Neural progenitor cell (in vitro differentiated cells): ENCODE measurements at regions not wholly inside any gene's neighbourhood (a gene's known extent, or its start where the extent isn't known, plus 50 kb on each side); places are given as distances from the start of the nearest gene placed in this dataset.
"Not testable (repeated sequence)": the region's sequence is repeated elsewhere in the genome, so short reads cannot be mapped to it uniquely, and the experiment has no call there.

Source experiments
- EZH2 ChIP-seq: fragments of 200-600 bp; sonication (generic); IDR thresholded peaks from 2 replicates; pipeline ENCODE4 v1.6.1; 2017; ENCODE audit warnings: antibody characterized with exemption, mild to moderate bottlenecking, moderate library complexity
- EZH2phosphoT487 ChIP-seq: fragments of 200-600 bp; sonication (generic); IDR thresholded peaks from 2 replicates; pipeline ENCODE4 v1.6.1; 2017; ENCODE audit warnings: antibody characterized with exemption
- TF ChIP-seq, protein P1 (sequence below): fragments of 200-600 bp; sonication (generic); IDR thresholded peaks from 2 replicates; pipeline ENCODE4 v1.5.1; 2017; ENCODE audit warnings: antibody characterized with exemption, mild to moderate bottlenecking

DNA sequence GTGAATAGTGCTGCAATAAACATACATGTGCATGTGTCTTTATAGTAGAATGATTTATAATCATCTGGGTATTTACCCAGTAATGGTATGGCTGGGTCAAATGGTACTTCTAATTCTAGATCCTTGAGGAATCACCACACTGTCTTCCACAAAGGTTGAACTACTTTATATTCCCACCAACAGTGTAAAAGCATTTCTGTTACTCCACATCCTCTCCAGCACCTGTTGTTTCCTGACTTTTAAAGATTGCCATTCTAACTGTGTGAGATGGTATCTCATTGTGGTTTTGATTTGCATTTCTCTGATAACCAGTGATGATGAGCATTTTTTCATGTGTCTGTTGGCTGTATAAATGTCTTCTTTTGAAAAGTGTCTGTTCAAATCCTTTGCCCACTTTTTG lies 215.5 kb downstream of the LRIG3 start:
- TF ChIP-seq, protein P1, sequence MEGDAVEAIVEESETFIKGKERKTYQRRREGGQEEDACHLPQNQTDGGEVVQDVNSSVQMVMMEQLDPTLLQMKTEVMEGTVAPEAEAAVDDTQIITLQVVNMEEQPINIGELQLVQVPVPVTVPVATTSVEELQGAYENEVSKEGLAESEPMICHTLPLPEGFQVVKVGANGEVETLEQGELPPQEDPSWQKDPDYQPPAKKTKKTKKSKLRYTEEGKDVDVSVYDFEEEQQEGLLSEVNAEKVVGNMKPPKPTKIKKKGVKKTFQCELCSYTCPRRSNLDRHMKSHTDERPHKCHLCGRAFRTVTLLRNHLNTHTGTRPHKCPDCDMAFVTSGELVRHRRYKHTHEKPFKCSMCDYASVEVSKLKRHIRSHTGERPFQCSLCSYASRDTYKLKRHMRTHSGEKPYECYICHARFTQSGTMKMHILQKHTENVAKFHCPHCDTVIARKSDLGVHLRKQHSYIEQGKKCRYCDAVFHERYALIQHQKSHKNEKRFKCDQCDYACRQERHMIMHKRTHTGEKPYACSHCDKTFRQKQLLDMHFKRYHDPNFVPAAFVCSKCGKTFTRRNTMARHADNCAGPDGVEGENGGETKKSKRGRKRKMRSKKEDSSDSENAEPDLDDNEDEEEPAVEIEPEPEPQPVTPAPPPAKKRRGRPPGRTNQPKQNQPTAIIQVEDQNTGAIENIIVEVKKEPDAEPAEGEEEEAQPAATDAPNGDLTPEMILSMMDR, result not testable (repeated sequence)
- not testable (repeated sequence) for TF ChIP-seq EZH2phosphoT487, EZH2
